K562 (cell line): ENCODE measurements at regions not wholly inside any gene's neighbourhood (a gene's known extent, or its start where the extent isn't known, plus 50 kb on each side); places are given as distances from the start of the nearest gene placed in this dataset.

Experiments
- CHD4 ChIP-seq: fragments of 200-600 bp; sonication (generic); IDR thresholded peaks from 3 replicates; pipeline ENCODE4 v1.6.1; 2012; ENCODE audit warnings: low read depth, mild to moderate bottlenecking, mixed read lengths, low read length, inconsistent platforms; ENCODE audit not compliant: insufficient read depth, insufficient replicate concordance, poor library complexity, severe bottlenecking
- FOXK2 ChIP-seq, 2 experiments: fragments of 450-650 bp; IDR thresholded peaks in 1 of 2; conservative IDR thresholded peaks in 1 of 2; 2 replicates each; pipeline ENCODE4 v1.6.1; 2016; ENCODE audit warnings: low read depth in 2 of 2, mild to moderate bottlenecking in 1 of 2
- POLR2A ChIP-seq: fragments of 450-650 bp; conservative IDR thresholded peaks from 2 replicates; pipeline ENCODE4 v1.6.1; 2016
- ZKSCAN8 ChIP-seq: fragments of 200-800 bp; sonication (Bioruptor generic); IDR thresholded peaks from 2 replicates; pipeline ENCODE4 v1.6.1; 2016; ENCODE audit warnings: missing genetic modification characterization, missing compliant biosample characterization
- ZNF224 ChIP-seq: sonication (generic); formaldehyde crosslinking; IDR thresholded peaks from 2 replicates; pipeline ENCODE4 v1.8.0; 2022; ENCODE audit warnings: mild to moderate bottlenecking, missing genetic modification reagents

- TF ChIP-seq FOXK2 (conservative IDR thresholded peaks at IDR 0.05 in 1 of 2, IDR thresholded peaks at IDR 0.05 in 1 of 2; ENCODE audit: low read depth in 2 of 2) (no peak), POLR2A (no peak), CHD4 (no peak), ZKSCAN8 (CRISPR knock-in tag) (no peak), ZNF224 (CRISPR knock-in tag) (no peak)
These were observed 125.3 kb downstream of the TMEM174 start for GRCh38 chr5:73298251-73298771.
